Gastrocnemius medialis (tissue), 4 donors: ENCODE measurements at regions not wholly inside any gene's neighbourhood (a gene's known extent, or its start where the extent isn't known, plus 50 kb on each side); places are given as distances from the start of the nearest gene placed in this dataset.

Source experiments
- POLR2A ChIP-seq, 2 donors: fragments of 450-650 bp; IDR thresholded peaks; one replicate each; pipeline ENCODE4 v1.6.1; 2017; ENCODE audit warnings: antibody characterized with exemption in 2 of 2, mild to moderate bottlenecking in 2 of 2, moderate library complexity in 2 of 2
- TF ChIP-seq, protein P1 (sequence below), 5 experiments: fragments of 450-650 bp in 3 of 5; fragments of 200-600 bp in 2 of 5; sonication (generic) in 2 of 5; IDR thresholded peaks in 4 of 5; conservative IDR thresholded peaks in 1 of 5; 1 replicate in 4 of 5; 2 replicates in 1 of 5; pipeline ENCODE4 v1.5.1; 2016 to 2019; ENCODE audit warnings: antibody characterized with exemption in 5 of 5, mild to moderate bottlenecking in 3 of 5, moderate library complexity in 3 of 5

- no peak for TF ChIP-seq POLR2A (IDR thresholded peaks at IDR 0.05)
- TF ChIP-seq, protein P1, sequence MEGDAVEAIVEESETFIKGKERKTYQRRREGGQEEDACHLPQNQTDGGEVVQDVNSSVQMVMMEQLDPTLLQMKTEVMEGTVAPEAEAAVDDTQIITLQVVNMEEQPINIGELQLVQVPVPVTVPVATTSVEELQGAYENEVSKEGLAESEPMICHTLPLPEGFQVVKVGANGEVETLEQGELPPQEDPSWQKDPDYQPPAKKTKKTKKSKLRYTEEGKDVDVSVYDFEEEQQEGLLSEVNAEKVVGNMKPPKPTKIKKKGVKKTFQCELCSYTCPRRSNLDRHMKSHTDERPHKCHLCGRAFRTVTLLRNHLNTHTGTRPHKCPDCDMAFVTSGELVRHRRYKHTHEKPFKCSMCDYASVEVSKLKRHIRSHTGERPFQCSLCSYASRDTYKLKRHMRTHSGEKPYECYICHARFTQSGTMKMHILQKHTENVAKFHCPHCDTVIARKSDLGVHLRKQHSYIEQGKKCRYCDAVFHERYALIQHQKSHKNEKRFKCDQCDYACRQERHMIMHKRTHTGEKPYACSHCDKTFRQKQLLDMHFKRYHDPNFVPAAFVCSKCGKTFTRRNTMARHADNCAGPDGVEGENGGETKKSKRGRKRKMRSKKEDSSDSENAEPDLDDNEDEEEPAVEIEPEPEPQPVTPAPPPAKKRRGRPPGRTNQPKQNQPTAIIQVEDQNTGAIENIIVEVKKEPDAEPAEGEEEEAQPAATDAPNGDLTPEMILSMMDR (IDR thresholded peaks at IDR 0.05 in 4 of 5, conservative IDR thresholded peaks at IDR 0.05 in 1 of 5), result no peak
These were observed 123.7 kb upstream of the BTN3A2 start for GRCh38 chr6:26241033-26241895.
